Lower lobe of right lung (tissue), 2 donors: ENCODE measurements at regions not wholly inside any gene's neighbourhood (a gene's known extent, or its start where the extent isn't known, plus 50 kb on each side); places are given as distances from the start of the nearest gene placed in this dataset.

ENCODE experiments used
- ATAC-seq, 2 donors: fragments of 200-7000 bp; cut with Tn5 transposase; one replicate each; pipeline ENCODE4 v1.9.1; 2020 to 2022; ENCODE audit warnings: mild to moderate bottlenecking in 2 of 2, moderate library complexity in 2 of 2
- DNase-seq: peaks from one replicate; pipeline ENCODE4 v3.0.0-alpha.2; 2020
- H3K27ac ChIP-seq: fragments of 200-600 bp; one replicate; pipeline ENCODE4 v1.8.0; 2022
- H3K27me3 ChIP-seq: fragments of 200-600 bp; one replicate; pipeline ENCODE4 v1.8.0; 2022; ENCODE audit warnings: low read depth
- H3K36me3 ChIP-seq: fragments of 200-600 bp; one replicate; pipeline ENCODE4 v1.8.0; 2022; ENCODE audit warnings: mild to moderate bottlenecking
- H3K4me1 ChIP-seq: fragments of 200-600 bp; one replicate; pipeline ENCODE4 v1.8.0; 2022
- H3K4me3 ChIP-seq: fragments of 200-600 bp; one replicate; pipeline ENCODE4 v1.8.0; 2022; ENCODE audit warnings: mild to moderate bottlenecking
- H3K9me3 ChIP-seq: fragments of 200-600 bp; one replicate; pipeline ENCODE4 v1.8.0; 2022
- CTCF ChIP-seq: fragments of 200-600 bp; IDR thresholded peaks from one replicate; pipeline ENCODE4 v1.8.0; 2022; ENCODE audit warnings: antibody characterized with exemption, mild to moderate bottlenecking
- intact Hi-C: fragments of 100-400 bp; cut with DNase I; formaldehyde crosslinking; loops from one replicate; pipeline ENCODE4 v1.11.0; 2022
- donor health status: DM: no; HTN: yes; CAD: no; lungs with severe emphysema.

- Histone ChIP-seq H3K4me1 (no peaks in the 10 kb centered on the region), H3K27me3 (no peaks in the 10 kb centered on the region), H3K36me3 (no peaks in the 10 kb centered on the region), H3K27ac (no peak overlapping the region), H3K4me3 (no peak overlapping the region), H3K9me3 (no peaks in the 10 kb centered on the region)
- no peak for DNase-seq
- TF ChIP-seq CTCF: no peak
- intact Hi-C loops: no loop called here
- no peak for ATAC-seq
Observed at GRCh38 chr12:97324471-97324870, 138.1 kb upstream of the RMST start.

GRCh38 chr12:97335115-97335514 lies 127.5 kb upstream of the RMST start:
- DNase-seq: no peak
- H3K27me3 ChIP-seq: peaks cover 4% of the 10 kb centered on the region
- no peak for TF ChIP-seq CTCF
- no peak for ATAC-seq
- H3K4me3 ChIP-seq: no peak overlapping the region
- no peaks in the 10 kb centered on the region for H3K9me3 ChIP-seq
- intact Hi-C loops: no loop called here
- no peaks in the 10 kb centered on the region for H3K36me3 ChIP-seq
- H3K4me1 ChIP-seq: no peaks in the 10 kb centered on the region
- no peak overlapping the region for H3K27ac ChIP-seq

- Histone ChIP-seq H3K27me3 (peaks cover 4% of the 10 kb centered on the region), H3K9me3 (no peaks in the 10 kb centered on the region), H3K4me1 (no peaks in the 10 kb centered on the region), H3K27ac (no peak overlapping the region), H3K36me3 (no peaks in the 10 kb centered on the region), H3K4me3 (no peak overlapping the region)
- TF ChIP-seq CTCF: no peak
- ATAC-seq (no peak), DNase-seq (no peak)
- intact Hi-C loops: no loop called here
Observed at GRCh38 chr12:97336900-97337751, 125.5 kb upstream of the RMST start.

- TF ChIP-seq CTCF: no peak
Observed at GRCh38 chr12:97342130-97342529, 120.5 kb upstream of the RMST start.

GRCh38 chr12:97347956-97348355 lies 114.6 kb upstream of the RMST start:
- TF ChIP-seq CTCF: no peak
- DNase-seq: no peak
- ATAC-seq: no peak
- no peaks in the 10 kb centered on the region for H3K27me3 ChIP-seq
- H3K27ac ChIP-seq: no peak overlapping the region
- no peaks in the 10 kb centered on the region for H3K36me3 ChIP-seq
- H3K9me3 ChIP-seq: no peaks in the 10 kb centered on the region
- no peak overlapping the region for H3K4me3 ChIP-seq
- no peaks in the 10 kb centered on the region for H3K4me1 ChIP-seq
- intact Hi-C loops: no loop called here

More at GRCh38 chr12:97342130-97342529, 120.5 kb upstream of the RMST start:
- ATAC-seq: no peak
- Histone ChIP-seq H3K27ac (no peak overlapping the region), H3K9me3 (no peaks in the 10 kb centered on the region), H3K27me3 (peaks cover 4% of the 10 kb centered on the region), H3K4me3 (no peak overlapping the region), H3K4me1 (no peaks in the 10 kb centered on the region), H3K36me3 (no peaks in the 10 kb centered on the region)
- intact Hi-C loops: no loop called here
- DNase-seq: no peak
